GM12865 (cell line): ENCODE measurements at regions not wholly inside any gene's neighbourhood (a gene's known extent, or its start where the extent isn't known, plus 50 kb on each side); places are given as distances from the start of the nearest gene placed in this dataset.
A peak's percentile ranks its signal among the peaks of the same experiment; 100 is the strongest.

Experiments used
- DNase-seq: peaks from one replicate; pipeline ENCODE4 v3.0.0; 2010; ENCODE audit warnings: low read depth
- H3K4me3 ChIP-seq: 2 replicates; pipeline ENCODE4 v1.5.1; 2011; ENCODE audit warnings: mild to moderate bottlenecking, low read depth, low read length, control low read depth
- TF ChIP-seq, protein P1 (sequence below): IDR thresholded peaks from 2 replicates; pipeline ENCODE4 v1.5.1; 2011; ENCODE audit warnings: low read length, control low read depth, low read depth, inconsistent platforms; ENCODE audit not compliant: insufficient read depth; ENCODE audit errors: missing control alignments

DNA sequence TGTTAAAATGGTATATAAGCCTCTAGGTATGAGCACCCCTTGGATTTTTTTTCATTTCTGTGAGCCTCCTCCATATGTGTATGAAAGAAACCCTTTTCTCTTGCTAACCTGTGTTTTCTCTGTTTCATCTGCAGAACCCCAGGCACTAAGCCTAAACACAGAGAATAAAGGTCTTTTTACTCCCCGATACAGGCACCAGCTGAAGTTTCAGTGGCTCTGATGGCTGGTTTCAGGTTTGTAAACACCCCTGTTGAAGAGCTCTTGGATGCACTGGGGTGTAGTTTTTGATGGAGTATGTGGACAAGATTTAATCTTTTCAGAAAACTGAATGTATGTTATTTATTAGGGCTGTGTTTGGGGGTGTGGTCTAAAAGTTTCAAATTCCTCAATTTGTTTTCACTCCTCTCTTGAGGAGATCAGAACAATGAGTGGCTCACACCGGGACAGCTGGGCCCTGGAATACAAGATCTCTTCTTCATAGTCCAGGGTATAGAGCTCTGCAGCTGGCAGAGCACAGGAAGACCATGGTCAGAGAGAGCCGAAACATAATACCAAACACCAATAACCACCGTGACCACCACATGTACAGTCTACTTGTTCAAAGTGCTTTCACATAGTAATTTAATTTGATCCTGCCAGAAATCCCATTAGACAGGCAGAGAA, 50.2 kb upstream of the VTCN1 start:
- DNase-seq: peak; percentile 14
- TF ChIP-seq, protein P1, sequence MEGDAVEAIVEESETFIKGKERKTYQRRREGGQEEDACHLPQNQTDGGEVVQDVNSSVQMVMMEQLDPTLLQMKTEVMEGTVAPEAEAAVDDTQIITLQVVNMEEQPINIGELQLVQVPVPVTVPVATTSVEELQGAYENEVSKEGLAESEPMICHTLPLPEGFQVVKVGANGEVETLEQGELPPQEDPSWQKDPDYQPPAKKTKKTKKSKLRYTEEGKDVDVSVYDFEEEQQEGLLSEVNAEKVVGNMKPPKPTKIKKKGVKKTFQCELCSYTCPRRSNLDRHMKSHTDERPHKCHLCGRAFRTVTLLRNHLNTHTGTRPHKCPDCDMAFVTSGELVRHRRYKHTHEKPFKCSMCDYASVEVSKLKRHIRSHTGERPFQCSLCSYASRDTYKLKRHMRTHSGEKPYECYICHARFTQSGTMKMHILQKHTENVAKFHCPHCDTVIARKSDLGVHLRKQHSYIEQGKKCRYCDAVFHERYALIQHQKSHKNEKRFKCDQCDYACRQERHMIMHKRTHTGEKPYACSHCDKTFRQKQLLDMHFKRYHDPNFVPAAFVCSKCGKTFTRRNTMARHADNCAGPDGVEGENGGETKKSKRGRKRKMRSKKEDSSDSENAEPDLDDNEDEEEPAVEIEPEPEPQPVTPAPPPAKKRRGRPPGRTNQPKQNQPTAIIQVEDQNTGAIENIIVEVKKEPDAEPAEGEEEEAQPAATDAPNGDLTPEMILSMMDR: no peak
- no peak overlapping the region for H3K4me3 ChIP-seq
